GM19099 (cell line): ENCODE measurements at regions not wholly inside any gene's neighbourhood (a gene's known extent, or its start where the extent isn't known, plus 50 kb on each side); places are given as distances from the start of the nearest gene placed in this dataset.

Experiments
- POLR2A ChIP-seq: IDR thresholded peaks from 3 replicates; pipeline ENCODE4 v1.6.1; 2011; ENCODE audit warnings: low read depth; ENCODE audit not compliant: insufficient read length; ENCODE audit errors: extremely low read depth

- TF ChIP-seq POLR2A, result no peak
Measured at GRCh38 chr12:127149226-127149964, 1117.6 kb upstream of the TMEM132C start.

GRCh38 chr12:127150028-127150427 lies 1116.9 kb upstream of the TMEM132C start:
- TF ChIP-seq POLR2A, result no peak

GRCh38 chr12:127150479-127150878 lies 1116.5 kb upstream of the TMEM132C start:
- no peak for TF ChIP-seq POLR2A

GRCh38 chr12:127150956-127151355 lies 1116.0 kb upstream of the TMEM132C start:
- TF ChIP-seq POLR2A, result no peak

GRCh38 chr12:127153996-127154395 lies 1113.0 kb upstream of the TMEM132C start:
- TF ChIP-seq POLR2A, result no peak

- TF ChIP-seq POLR2A, result no peak
Measured at GRCh38 chr12:127158385-127159061, 1108.4 kb upstream of the TMEM132C start.

GRCh38 chr12:127161466-127161865 lies 1105.5 kb upstream of the TMEM132C start:
- no peak for TF ChIP-seq POLR2A

GRCh38 chr12:127162307-127162706 lies 1104.7 kb upstream of the TMEM132C start:
- no peak for TF ChIP-seq POLR2A

- no peak for TF ChIP-seq POLR2A
Measured at GRCh38 chr12:127162902-127163301, 1104.1 kb upstream of the TMEM132C start.

GRCh38 chr12:127165567-127166392 lies 1101.2 kb upstream of the TMEM132C start:
- no peak for TF ChIP-seq POLR2A

- TF ChIP-seq POLR2A, result no peak
Measured at GRCh38 chr12:127169321-127170181, 1097.4 kb upstream of the TMEM132C start.

GRCh38 chr12:127170226-127171180 lies 1096.5 kb upstream of the TMEM132C start:
- TF ChIP-seq POLR2A, result no peak

GRCh38 chr12:127172861-127173260 lies 1094.1 kb upstream of the TMEM132C start:
- TF ChIP-seq POLR2A, result no peak
